ENCODE measurements at regions not wholly inside any gene's neighbourhood (a gene's known extent, or its start where the extent isn't known, plus 50 kb on each side); places are given as distances from the start of the nearest gene placed in this dataset.

DNA sequence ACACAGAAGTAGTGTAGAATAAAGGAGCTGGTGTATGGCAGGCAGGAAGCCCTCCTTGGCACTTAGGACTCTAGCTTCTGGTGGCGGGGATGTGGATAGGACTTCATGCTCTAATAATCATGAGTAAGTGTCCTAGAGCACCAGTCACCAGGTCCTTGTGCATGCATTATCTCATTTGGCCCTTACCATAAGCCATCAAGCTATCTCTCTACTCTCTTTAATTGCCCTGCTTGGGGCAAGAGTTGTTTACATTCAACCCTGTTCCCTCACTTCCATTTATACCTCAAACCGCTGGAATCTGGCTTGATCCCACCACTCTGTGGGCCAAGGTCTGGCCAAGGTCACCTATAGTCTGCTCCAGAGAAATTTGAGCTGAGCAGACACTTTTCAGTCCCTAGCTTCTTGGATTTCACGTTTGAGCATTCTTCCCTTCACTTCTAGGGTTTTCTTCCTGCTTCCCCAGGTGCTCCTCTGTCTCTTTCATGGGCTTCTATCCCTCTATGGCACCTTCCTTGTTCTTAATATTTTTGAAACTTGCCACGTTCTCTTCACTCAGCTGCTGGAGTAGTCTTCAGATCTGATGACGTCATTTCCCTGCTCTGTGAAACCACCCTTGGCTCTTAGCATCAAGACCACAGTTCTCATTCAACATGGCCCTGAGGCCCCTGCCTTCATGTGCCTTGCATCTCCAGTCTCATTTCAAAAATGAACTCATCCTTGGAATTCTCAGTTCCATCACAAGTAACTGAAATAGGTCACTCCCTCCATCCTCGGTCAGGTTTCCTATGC is 94.9 kb upstream of the GATA6 start:
- DNase-seq, result no peak

DNA sequence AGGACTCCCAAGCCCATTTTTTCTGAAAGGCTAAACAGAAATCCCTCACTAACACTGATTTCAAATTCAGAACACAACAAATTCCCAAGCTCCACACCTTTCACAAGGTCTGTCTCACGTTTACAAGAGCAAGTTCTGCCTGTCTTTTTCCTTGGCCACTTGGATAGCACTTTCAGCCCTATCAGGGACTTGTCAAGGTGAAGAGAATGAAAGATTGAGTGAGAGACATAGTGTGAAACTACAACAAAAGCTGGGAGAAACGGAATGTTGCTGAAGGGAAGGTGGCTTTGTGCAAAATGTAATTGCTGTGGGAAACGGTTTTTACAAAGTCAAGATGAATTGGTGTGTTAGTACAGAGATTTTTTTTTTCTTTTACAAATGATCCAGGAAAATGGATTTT is 89.4 kb upstream of the GATA6 start:
- DNase-seq, result no peak

DNA sequence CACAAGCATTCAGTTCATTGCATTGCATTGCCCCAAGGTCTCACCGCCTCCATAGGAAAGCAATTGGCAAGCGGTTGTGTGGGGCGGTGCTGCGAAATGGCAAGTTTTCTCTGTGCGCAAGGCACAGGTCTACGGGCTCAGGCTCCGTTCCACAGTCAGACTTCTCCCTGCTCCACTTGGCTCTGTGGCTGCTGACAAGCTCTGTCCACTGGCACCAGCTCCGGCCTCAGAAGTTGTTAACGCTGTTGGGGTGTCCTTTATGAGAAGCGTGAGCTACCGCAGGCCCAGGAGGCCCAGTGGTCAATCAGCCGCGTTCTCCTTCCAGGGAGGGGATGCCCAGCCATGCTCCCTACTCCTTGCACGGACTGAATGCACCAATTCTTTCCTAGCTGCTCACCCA is 87.0 kb upstream of the GATA6 start:
- DNase-seq, result no peak

DNA sequence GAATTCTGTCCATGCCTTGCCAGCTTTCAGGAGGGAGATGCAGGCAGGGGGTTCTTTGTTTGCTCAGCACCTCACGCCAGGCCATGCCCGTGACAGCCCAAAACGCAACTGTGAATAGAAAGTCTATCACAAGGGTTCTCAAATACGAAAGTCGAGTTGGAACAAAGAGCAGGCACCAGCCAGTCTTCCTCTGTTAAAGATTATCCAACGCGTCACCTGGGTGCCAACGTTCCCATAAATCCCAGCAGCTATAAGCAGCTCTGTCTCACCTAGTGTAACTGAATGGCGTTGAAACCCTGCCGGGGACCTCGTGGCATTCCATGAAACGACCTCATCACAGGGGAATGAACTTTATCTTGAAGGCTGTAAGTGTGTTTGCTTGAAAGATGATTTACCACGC is 84.8 kb upstream of the GATA6 start:
- no peak for DNase-seq

DNA sequence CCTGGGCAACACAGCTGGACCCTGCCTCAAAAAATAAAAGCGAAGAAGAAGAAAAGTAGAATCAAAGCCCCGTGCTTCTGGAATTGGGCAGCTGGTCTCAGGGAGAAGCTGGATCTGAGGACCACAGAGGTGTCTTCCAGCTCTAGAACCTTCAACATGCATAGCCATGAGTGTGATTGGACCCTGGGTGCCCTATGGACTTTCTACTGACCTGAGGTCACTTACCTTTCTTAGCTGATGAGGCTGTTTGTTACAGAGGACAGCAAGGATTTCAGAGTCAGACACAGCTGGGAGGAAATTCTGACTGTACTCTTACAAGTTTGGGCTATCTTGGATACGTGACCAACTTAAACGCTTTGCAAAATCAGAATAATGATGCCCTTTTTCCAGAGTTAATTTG is 82.4 kb upstream of the GATA6 start:
- DNase-seq, result no peak

DNA sequence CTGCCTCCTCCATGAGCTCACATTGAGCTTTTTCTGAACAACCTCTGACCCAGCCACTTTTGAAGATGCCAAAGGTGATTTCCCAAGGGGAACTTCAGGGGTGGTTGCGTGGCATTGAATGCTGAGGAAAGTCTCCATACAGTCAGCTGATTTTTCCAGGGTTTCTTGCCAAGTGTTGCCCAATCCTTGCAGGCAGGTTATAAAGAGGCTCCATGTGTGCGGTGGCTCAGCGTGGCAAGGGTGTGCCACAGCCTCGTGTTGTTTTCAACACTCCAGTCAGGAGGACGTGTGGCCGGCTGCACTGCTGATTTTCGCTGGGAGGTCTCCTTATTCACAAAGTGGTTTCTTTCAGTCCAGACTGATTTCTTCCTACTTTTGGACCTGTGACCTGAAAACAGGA is 81.4 kb upstream of the GATA6 start:
- no peak for DNase-seq

DNA sequence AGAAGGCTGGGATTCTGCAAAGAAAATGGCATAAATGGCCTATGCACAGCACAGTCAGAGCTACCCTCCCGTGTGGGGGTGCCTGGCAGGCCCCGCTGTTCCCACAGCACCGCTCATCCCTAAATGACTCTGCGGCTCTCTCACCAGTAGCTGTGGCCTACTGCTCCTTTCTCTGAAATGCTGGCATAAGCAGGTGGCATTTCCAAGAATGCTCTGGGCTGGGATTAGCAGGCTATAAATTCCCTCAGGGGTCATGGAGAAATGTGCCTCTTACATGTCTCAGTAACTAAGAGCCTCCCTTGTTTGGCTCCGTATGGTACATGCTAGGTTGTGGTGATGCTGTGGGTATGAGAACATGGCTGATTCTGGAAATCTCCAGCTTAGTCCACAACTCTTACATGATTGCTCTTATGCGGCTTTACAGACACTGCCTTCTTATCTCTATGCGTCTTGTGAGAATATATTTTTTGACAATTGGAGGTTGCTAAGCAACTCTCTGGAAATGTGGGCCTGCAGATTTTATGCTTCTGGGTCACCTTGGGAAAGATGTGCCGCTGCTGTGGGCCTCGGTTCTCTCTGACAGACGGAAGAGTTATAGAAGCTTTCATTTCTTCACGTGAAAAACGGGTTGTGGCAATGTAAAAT is 80.3 kb upstream of the GATA6 start:
- DNase-seq, result no peak

DNA sequence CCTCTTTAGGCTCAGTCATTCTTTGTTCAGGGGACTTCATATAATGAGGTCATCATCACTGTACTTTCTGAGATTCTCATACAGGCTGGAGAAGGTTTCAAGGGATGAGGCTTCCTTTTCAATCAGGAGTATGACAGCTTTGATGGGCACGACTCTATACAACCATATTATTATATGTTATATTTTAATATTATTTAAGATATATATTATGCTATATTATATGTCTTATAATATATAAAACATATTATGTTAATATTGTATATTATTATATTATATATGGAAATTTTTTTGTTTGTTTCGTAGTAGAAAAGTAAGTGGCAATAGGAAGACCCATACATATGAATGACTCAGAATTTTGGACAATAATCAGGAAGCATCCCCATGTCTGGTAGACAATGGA is 78.0 kb upstream of the GATA6 start:
- DNase-seq, result no peak

DNA sequence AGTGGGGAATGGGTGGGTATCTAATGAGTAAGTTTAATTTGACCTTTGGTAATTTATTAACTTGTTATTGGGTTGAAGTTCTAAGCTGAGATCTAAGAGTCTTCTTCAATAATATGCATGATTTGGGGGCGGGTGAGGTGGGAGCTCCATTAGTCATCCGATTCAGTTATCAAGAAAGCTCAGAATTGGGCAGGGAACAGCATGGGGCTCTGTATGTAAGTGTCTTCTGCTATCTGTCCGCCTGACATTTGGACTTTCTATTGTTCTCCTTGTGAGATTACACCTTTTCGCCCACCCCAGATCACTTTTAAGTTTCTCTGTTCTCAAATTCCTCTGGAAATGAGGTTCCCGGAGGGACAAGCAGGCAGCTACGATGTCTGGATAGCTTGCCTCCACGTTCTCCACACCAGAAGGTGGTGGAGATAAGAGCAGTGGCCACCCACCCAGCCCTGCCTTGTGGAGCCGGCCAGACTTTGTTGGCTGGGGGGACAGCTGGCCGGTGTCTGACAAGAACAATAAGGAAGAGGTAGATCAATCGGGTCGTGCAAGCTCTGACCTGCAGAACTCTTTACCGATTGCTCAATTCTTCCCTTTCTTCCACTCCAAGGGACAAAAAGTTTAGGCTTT is 75.5 kb upstream of the GATA6 start:
- DNase-seq, result no peak

DNA sequence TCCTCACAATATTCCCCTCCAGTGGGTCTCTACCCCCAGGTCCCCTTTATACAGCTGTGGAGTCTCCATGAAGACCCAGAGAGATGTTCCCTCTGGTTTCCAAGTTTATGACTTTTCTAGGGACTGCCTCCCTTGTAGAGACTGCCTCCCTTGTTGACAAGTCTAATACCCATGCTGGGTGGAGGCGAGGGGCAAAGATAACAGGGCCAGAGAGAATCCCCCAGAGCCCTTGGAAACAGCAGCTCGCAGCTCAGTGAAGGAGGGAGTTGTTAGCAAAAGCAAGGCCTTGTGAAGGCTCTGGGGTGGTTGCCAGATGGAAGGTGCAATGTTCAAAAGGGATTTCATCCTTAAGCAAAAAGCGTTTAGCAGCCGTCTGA is 75.0 kb upstream of the GATA6 start:
- no peak for DNase-seq

DNA sequence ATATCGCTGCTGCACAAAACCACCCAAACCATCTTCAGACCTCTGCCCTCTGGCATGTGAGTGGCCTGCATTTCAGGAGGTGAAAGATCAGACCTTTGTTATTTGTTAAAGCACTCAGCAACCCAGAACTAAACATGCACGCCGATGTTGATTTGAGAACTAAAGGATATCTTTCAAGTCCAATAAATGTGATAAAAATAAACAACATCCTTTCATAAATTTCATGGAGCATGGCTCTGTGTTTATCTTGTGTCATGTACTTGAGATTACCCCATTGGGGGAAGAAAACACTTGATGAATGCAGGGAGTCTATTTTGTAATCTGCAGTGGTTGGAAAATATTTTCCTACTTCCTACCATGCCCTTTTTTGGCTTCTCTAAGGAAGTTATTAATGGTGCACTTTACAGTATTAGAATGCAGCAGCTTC is 70.8 kb upstream of the GATA6 start:
- no peak for DNase-seq

DNA sequence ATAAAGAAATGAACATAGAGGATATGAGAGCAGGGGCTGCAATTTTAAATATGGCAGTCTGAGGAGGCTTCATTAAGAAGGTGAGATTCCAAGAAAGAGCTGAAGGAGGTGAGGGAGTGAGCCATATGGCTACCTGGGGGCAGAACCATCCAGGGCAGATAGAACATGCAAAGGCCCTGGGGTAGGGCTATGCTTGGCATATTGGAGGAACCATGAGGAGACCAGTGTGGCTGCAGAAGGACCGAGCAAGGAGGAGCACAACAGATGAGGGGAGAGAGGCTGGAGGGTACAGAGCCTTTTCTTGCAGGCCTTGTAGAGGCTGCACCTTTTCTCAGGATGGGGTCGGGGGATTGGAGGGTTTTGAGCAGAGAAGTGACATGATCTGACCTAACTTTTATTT is 69.5 kb upstream of the GATA6 start:
- DNase-seq, result no peak

DNA sequence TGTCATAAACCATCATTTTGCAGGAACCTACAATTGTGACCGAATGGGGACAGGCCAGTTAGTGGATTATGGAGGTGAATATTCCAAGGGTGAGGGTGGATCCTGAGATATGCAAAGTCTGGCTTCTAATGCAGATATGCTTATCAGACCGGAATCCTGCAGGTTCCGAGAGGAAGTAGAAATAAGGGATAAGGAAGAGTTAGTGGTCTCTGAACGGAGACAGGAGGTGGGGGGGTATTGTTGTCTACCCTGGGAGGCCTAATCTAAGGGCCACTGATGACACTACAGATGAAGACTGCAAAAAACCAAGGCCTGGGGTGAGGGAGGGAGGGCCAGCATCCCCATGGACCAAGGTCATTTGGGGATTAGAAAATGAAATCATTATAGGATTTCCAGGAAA is 67.7 kb upstream of the GATA6 start:
- no peak for DNase-seq

DNA sequence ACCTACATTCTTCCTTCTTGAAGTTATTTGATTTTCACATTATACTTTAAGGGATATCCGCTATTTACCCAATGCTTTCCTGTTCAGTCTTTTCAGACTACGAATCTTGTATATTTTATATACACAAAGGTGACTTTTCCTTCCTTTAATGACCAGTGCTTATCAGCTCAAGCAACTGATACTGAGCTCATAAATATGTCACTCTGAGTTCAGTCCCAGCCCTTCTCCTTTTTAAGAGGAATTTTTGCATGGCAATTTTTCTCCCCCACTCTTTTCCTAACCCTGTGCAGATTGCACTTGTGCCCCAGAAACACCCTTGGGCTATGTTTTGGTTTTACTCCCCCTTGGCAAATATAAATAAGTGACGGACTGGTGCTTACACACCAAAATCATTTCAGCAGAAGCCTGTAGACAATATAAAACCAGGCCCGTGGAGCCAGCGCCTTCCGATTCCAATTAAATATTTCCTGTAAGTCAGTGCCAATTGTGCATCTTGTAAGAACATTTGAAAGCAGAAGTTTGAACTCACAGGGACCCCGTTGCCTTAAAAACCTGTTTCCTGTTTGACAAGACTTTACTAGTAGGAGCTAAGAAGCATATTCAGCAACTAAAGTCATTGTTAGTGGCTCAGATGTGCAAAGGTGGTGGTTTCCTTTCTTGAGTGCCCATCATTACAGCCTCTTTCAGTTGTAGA is 66.3 kb upstream of the GATA6 start:
- no peak for DNase-seq

DNA sequence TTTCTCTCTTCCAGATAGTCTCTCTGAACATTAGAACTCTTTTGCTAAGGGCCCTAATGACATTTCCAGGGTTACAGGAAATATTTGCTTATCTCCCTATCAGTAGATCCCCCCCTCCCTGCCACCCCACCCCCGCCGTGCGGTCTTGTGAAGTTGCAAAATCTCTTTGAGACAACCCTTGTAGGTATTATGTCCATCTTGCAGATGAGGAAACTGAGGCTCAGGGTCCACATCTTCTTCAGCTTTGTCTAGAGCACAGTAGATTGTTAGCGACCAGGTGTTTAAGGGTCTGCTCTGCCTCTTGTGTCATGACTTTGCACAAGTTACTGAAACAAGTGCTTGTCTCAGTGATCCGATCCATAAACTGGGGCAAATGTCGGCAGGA is 65.8 kb upstream of the GATA6 start:
- DNase-seq, result no peak

DNA sequence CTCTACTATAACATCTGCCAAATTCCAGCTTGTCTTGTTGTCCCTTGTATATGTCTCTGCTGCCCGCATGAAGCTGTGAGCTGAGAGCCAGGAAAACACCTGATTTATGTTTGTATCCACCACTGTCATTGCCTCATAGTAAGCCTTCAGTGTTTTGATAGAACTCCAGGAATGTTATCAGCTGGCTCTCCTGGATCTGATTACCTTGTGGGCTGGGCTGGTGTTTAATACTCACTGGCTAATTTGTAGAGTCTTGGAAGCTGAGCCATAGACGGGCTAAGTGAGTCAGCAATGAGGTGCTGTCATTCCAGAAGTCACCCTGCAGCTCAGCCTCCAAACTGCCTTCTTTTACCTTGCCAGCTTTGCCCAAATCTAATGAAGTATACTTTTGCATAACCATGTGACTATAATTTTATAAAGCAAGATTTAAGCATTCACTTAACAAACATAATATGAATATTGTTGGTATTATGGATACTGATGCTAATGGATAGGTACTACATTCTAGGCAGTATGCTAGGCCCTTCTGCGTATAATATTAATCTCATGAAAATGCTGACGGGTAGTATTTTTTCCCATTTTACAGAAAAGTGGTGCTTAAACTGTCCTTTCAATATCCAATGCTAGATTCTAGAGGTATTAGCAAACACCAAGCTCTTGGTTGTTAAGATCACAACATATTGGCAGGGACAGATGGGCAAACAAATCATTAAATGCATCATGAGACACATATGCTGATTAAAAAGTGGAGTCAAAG is 62.7 kb upstream of the GATA6 start:
- no peak for DNase-seq

DNA sequence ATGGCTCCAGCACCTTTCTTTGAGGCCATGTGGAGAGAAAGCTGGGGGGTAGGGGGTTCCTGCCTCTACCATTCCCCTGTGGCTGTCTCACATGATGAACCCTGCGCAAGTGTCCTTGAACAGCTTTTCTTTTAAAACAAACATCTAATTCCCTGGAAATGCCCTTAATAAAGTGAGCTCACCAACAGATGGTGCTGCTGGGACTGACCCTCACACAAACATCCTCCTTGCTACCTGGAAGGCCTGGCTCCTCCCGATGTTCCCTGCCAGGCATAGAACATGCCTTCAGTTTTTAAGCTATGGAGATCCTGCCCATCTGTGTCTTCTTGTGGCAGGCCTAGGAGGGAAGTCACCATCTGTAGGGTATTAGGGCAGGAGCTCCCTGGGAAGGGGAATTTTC is 60.7 kb upstream of the GATA6 start:
- no peak for DNase-seq

DNA sequence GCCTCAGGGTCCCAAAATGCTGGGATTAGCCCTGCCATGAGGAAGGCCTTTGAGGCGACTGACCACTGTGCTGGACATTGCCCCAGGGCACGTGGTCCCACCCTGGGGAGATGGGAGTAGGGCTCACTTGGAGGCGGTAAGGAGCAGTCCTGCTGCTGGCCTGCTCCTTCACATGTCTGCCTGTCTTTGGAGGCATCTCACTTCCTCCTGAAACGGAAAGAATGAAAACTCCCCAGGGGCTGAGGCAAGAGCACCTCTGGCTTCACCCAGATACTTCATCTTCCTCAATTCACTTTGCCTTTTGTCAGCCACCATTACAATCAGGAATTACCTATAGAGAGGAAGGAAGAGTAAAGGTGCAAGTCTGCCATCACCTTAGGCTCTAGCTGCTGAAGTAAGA is 59.9 kb upstream of the GATA6 start:
- no peak for DNase-seq

DNA sequence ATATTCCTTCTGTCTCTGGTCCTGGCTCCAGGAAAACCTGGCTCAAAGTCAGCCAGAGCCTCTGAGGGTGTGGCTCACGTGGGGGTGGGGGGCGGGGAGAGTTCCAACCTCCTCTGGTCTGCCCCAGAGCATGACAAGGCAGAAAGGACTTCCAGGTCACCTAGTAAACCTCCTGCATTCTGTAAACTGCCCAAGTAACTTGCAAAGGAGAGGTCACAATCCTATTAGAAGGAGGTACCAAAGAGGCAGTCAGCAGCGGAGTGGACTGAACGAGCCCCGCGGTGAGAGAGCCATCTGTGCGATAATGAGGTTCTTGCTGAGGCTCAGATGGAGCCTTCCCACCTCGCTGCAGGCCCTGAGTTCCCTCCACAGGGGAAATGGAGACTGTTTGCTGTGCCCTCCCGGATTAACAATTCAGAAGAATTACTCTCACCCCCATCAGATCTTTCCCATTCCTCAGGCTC is 58.9 kb upstream of the GATA6 start:
- no peak for DNase-seq

DNA sequence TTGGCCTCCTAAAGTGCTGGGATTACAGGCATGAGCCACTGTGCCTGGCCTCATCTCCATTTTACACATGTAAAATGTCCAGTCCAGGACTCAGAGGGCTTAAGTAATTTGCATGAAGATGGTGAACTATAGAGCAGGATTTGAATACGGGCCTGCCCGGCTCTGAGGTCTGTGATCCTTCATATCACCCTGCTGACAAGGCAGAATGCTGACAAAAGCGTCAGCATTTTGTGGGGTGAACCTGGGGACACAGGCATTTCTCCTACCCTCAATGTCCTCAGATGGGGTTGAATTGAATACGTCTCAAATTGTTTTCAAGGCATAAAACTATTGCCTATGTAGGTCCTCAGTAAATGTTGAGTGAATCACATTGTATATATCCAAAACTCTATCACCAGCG is 57.2 kb upstream of the GATA6 start:
- no peak for DNase-seq

DNA sequence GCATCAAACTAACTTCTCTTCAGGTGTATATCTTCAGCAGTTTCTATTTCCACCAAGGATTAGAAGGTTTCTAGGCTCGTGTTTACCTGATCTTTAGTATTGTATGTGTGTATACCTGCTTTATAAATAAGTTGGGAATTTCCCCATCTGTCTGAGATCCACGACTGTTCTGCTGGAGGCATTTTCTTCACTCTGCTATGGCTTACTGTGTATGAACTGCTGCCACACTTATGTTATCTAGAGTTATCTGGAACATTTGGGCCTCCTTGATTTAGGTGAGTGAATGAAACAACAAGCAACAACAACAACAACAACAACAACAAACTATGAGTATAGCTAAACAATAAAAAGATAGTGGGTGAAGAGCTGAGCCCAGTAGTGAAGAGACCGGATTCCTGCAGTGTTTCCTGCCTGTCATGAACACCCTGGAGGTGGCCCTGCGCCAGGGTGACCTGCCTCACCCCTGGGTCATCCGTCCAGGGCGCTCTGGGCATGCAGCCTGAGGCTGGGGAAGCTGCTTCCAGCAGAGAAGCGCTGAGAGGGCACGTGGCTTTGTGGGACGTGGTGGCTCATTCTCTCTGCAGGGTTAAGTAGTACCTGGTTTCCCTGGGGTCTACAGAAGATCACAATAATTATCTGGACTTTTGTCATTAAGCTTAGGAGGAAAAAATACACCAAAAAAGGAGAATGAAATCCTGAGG is 56.1 kb upstream of the GATA6 start:
- no peak for DNase-seq
